BLaER1 (cell line): ENCODE measurements at regions not wholly inside any gene's neighbourhood (a gene's known extent, or its start where the extent isn't known, plus 50 kb on each side); places are given as distances from the start of the nearest gene placed in this dataset.

Experiments
- H3K27ac ChIP-seq: shearing (Covaris generic); formaldehyde crosslinking; 2 replicates; pipeline ENCODE4 v1.8.1; 2022
- H3K27me3 ChIP-seq: shearing (Covaris generic); formaldehyde crosslinking; 2 replicates; pipeline ENCODE4 v1.8.1; 2022
- H3K36me3 ChIP-seq: shearing (Covaris generic); formaldehyde crosslinking; 2 replicates; pipeline ENCODE4 v1.8.1; 2022
- H3K4me1 ChIP-seq: shearing (Covaris generic); formaldehyde crosslinking; 2 replicates; pipeline ENCODE4 v1.8.1; 2022
- H3K4me2 ChIP-seq: shearing (Covaris generic); formaldehyde crosslinking; 2 replicates; pipeline ENCODE4 v1.8.1; 2022
- H3K4me3 ChIP-seq: shearing (Covaris generic); formaldehyde crosslinking; 2 replicates; pipeline ENCODE4 v1.8.1; 2022
- H3K9ac ChIP-seq: shearing (Covaris generic); formaldehyde crosslinking; 2 replicates; pipeline ENCODE4 v1.8.1; 2022
- H3K9me3 ChIP-seq: shearing (Covaris generic); formaldehyde crosslinking; 2 replicates; pipeline ENCODE4 v1.8.1; 2022
- H4K20me1 ChIP-seq: shearing (Covaris generic); formaldehyde crosslinking; 2 replicates; pipeline ENCODE4 v1.8.1; 2022
- Cebpa-rat ChIP-seq: shearing (Covaris generic); IDR thresholded peaks from 2 replicates; pipeline ENCODE4 v1.8.1; 2022

GRCh38 chr13:44118881-44119280 lies 239.2 kb downstream of the LACC1 start:
- no peaks in the 10 kb centered on the region for H4K20me1 ChIP-seq
- peaks cover 12% of the 10 kb centered on the region for H3K9me3 ChIP-seq
- no peaks in the 10 kb centered on the region for H3K36me3 ChIP-seq
- no peak overlapping the region for H3K9ac ChIP-seq
- H3K4me3 ChIP-seq, result no peak overlapping the region
- H3K27me3 ChIP-seq, result no peaks in the 10 kb centered on the region
- H3K4me2 ChIP-seq, result peak overlapping the region; percentile 81
- TF ChIP-seq Cebpa-rat, result no peak
- peaks cover 53% of the 10 kb centered on the region for H3K4me1 ChIP-seq
- peak overlapping the region; percentile 32; the same call in 1 of the 2 replicates for H3K27ac ChIP-seq

DNA sequence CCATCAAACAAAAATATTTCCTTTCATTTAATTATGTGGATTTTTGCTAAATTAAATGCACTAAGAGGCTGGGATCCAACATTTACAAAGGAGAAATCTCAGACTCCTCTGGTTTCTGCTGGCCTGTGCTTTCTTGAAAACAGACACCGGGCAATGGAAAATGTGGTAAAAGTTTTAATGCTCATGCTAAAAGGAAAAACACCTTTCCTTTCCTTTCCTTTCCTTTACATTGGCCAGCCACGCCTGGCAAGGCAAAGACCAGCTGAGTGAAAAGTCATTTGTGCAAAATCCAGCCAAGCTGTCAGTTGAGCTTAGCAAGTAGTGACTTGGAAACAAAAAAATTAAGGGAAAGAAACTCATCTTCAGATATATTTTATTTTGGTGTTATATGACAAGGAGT lies 240.3 kb downstream of the LACC1 start:
- Histone ChIP-seq H4K20me1 (no peaks in the 10 kb centered on the region), H3K27ac (no peak overlapping the region), H3K27me3 (no peaks in the 10 kb centered on the region), H3K9me3 (peaks cover 12% of the 10 kb centered on the region), H3K4me2 (no peak overlapping the region), H3K4me3 (no peak overlapping the region), H3K9ac (no peak overlapping the region), H3K4me1 (peaks cover 52% of the 10 kb centered on the region), H3K36me3 (no peaks in the 10 kb centered on the region)
- no peak for TF ChIP-seq Cebpa-rat

- no peaks in the 10 kb centered on the region for H3K36me3 ChIP-seq
- H4K20me1 ChIP-seq, result no peaks in the 10 kb centered on the region
- H3K9me3 ChIP-seq, result peaks cover 12% of the 10 kb centered on the region
- no peak overlapping the region for H3K4me3 ChIP-seq
- H3K27ac ChIP-seq, result no peak overlapping the region
- H3K9ac ChIP-seq, result no peak overlapping the region
- TF ChIP-seq Cebpa-rat, result no peak
- peaks cover 41% of the 10 kb centered on the region for H3K4me1 ChIP-seq
- H3K4me2 ChIP-seq, result no peak overlapping the region
- no peaks in the 10 kb centered on the region for H3K27me3 ChIP-seq
Measured at GRCh38 chr13:44120849-44121755, 241.4 kb downstream of the LACC1 start.

DNA sequence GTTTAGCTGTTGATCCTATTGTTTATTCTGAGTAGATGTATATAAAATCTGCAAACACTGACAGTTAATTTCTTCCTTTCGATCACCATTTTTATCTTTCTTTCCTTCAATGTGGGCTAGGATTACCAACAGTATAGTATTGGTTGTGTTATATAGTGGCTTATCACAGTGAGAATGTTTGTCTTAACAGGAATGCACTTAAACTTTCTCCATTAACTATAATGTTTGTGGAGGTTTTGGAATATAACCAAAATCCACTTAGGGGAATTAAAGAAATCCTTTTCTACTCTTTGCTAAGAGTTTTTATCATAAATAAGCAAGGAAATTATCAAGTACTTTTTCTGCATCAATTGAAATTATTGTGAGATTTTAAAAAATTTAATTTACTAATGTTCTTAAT lies 244.6 kb downstream of the LACC1 start:
- TF ChIP-seq Cebpa-rat, result no peak
- Histone ChIP-seq H4K20me1 (no peaks in the 10 kb centered on the region), H3K4me3 (no peak overlapping the region), H3K9me3 (peaks cover 12% of the 10 kb centered on the region), H3K4me1 (peaks cover 9% of the 10 kb centered on the region), H3K27me3 (no peaks in the 10 kb centered on the region), H3K36me3 (no peaks in the 10 kb centered on the region), H3K27ac (no peak overlapping the region), H3K9ac (no peak overlapping the region), H3K4me2 (no peak overlapping the region)

GRCh38 chr13:44125943-44126469 lies 246.3 kb downstream of the LACC1 start:
- Histone ChIP-seq H3K4me3 (no peak overlapping the region), H3K4me1 (no peaks in the 10 kb centered on the region), H3K27me3 (no peaks in the 10 kb centered on the region), H3K27ac (no peak overlapping the region), H3K4me2 (no peak overlapping the region), H4K20me1 (no peaks in the 10 kb centered on the region), H3K36me3 (no peaks in the 10 kb centered on the region), H3K9me3 (peaks cover 12% of the 10 kb centered on the region), H3K9ac (no peak overlapping the region)
- TF ChIP-seq Cebpa-rat, result no peak

GRCh38 chr13:44128552-44129001 lies 245.0 kb upstream of the SERP2 start:
- H3K4me2 ChIP-seq, result no peak overlapping the region
- H4K20me1 ChIP-seq, result no peaks in the 10 kb centered on the region
- no peak overlapping the region for H3K27ac ChIP-seq
- H3K9me3 ChIP-seq, result peaks cover 4% of the 10 kb centered on the region
- no peaks in the 10 kb centered on the region for H3K4me1 ChIP-seq
- H3K4me3 ChIP-seq, result no peak overlapping the region
- no peak overlapping the region for H3K9ac ChIP-seq
- TF ChIP-seq Cebpa-rat, result no peak
- no peaks in the 10 kb centered on the region for H3K36me3 ChIP-seq
- no peaks in the 10 kb centered on the region for H3K27me3 ChIP-seq

DNA sequence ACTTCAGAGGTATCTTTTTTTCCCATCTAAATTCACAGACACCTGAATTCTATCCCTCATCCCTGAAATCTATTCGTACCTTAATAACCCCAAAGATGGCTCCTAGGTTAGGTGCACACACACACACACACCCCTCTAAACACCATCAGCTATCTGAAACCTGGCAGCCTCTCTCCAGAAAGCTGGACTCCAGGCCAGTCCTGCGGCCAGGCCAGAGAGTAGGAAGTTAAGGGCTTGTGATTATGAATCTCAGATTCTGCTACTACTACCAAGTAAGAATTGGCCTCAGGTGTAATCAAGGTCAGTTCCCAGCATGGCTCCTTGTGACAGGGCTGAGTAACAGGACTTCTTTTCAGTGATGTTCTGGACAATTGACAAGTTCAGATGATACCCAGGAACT lies 244.2 kb upstream of the SERP2 start:
- Histone ChIP-seq H3K36me3 (no peaks in the 10 kb centered on the region), H3K9me3 (no peaks in the 10 kb centered on the region; the same call in 1 of the 2 replicates), H3K4me2 (no peak overlapping the region), H4K20me1 (no peaks in the 10 kb centered on the region), H3K9ac (no peak overlapping the region), H3K27ac (no peak overlapping the region), H3K4me1 (no peaks in the 10 kb centered on the region), H3K4me3 (no peak overlapping the region), H3K27me3 (no peaks in the 10 kb centered on the region)
- no peak for TF ChIP-seq Cebpa-rat

GRCh38 chr13:44131069-44131614 lies 242.5 kb upstream of the SERP2 start:
- H4K20me1 ChIP-seq, result no peaks in the 10 kb centered on the region
- no peaks in the 10 kb centered on the region for H3K27me3 ChIP-seq
- no peaks in the 10 kb centered on the region for H3K36me3 ChIP-seq

DNA sequence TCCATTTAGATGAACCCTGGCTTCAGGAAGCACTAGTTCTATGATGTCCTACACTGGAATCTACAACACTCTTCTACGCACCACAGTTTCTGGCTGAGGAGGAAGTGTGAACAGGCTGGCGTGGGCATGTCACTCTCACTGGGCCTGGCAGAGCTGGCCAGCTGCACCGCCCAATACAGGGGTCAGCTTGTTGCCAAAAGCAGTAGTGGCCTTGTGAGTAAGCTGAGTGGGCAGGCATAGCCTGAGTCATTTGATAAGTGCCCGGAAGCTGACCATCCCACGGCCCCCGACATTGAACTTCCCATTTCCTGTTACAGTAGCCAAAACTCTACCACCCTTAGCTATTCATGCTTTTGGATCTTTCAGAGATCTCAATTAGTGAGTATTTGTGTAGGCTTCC lies 240.9 kb upstream of the SERP2 start:
- Histone ChIP-seq H3K36me3 (no peaks in the 10 kb centered on the region), H4K20me1 (no peaks in the 10 kb centered on the region), H3K4me1 (no peaks in the 10 kb centered on the region), H3K9me3 (no peaks in the 10 kb centered on the region), H3K27me3 (no peaks in the 10 kb centered on the region), H3K27ac (no peak overlapping the region), H3K4me2 (no peak overlapping the region), H3K9ac (no peak overlapping the region), H3K4me3 (no peak overlapping the region)
- TF ChIP-seq Cebpa-rat, result no peak

More at GRCh38 chr13:44131069-44131614, 242.5 kb upstream of the SERP2 start:
- H3K9me3 ChIP-seq, result no peaks in the 10 kb centered on the region
- H3K4me2 ChIP-seq, result no peak overlapping the region
- no peaks in the 10 kb centered on the region for H3K4me1 ChIP-seq
- no peak for TF ChIP-seq Cebpa-rat
- no peak overlapping the region for H3K4me3 ChIP-seq
- no peak overlapping the region for H3K9ac ChIP-seq
- H3K27ac ChIP-seq, result no peak overlapping the region

DNA sequence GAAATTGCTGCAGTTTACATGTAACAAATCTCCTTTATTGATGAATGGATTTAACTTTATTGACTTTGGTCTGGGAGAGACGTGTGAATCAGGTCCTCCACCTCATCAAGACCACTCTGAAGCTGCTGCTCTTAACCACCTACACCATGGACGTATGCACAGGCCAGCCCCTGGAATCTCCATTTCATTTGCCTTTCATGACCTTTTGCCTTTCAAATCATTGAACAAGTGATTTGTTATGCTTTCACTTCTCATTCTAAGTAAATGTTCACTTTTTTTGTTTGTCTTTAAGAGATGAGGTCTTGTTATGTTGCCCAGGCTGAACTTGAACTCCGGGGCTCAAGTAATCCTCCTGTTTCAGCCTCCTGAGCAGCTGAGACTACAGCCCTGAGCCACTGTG lies 240.0 kb upstream of the SERP2 start:
- no peaks in the 10 kb centered on the region for H3K4me1 ChIP-seq
- no peak overlapping the region for H3K27ac ChIP-seq
- H4K20me1 ChIP-seq, result no peaks in the 10 kb centered on the region
- H3K4me3 ChIP-seq, result no peak overlapping the region
- no peaks in the 10 kb centered on the region for H3K27me3 ChIP-seq
- no peak for TF ChIP-seq Cebpa-rat
- no peak overlapping the region for H3K9ac ChIP-seq
- no peaks in the 10 kb centered on the region for H3K9me3 ChIP-seq
- H3K4me2 ChIP-seq, result no peak overlapping the region
- H3K36me3 ChIP-seq, result no peaks in the 10 kb centered on the region
